ENCODE measurements at regions not wholly inside any gene's neighbourhood (a gene's known extent, or its start where the extent isn't known, plus 50 kb on each side); places are given as distances from the start of the nearest gene placed in this dataset.

- no peak for DNase-seq (ENCODE audit: low read depth in 1 of 2, low spot score in 1 of 2)
- H3K4me3 ChIP-seq (replicated peaks; ENCODE audit: insufficient read depth, low read length), result no peak overlapping the region
- TF ChIP-seq, protein P1, sequence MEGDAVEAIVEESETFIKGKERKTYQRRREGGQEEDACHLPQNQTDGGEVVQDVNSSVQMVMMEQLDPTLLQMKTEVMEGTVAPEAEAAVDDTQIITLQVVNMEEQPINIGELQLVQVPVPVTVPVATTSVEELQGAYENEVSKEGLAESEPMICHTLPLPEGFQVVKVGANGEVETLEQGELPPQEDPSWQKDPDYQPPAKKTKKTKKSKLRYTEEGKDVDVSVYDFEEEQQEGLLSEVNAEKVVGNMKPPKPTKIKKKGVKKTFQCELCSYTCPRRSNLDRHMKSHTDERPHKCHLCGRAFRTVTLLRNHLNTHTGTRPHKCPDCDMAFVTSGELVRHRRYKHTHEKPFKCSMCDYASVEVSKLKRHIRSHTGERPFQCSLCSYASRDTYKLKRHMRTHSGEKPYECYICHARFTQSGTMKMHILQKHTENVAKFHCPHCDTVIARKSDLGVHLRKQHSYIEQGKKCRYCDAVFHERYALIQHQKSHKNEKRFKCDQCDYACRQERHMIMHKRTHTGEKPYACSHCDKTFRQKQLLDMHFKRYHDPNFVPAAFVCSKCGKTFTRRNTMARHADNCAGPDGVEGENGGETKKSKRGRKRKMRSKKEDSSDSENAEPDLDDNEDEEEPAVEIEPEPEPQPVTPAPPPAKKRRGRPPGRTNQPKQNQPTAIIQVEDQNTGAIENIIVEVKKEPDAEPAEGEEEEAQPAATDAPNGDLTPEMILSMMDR (IDR thresholded peaks at IDR 0.05; ENCODE audit: insufficient read depth, low read length), result no peak
- TF ChIP-seq POLR2AphosphoS5 (IDR thresholded peaks at IDR 0.05; ENCODE audit: low read depth), result no peak
- TF ChIP-seq GABPA (IDR thresholded peaks at IDR 0.05; ENCODE audit: low read depth), result no peak
- TF ChIP-seq, protein P2, sequence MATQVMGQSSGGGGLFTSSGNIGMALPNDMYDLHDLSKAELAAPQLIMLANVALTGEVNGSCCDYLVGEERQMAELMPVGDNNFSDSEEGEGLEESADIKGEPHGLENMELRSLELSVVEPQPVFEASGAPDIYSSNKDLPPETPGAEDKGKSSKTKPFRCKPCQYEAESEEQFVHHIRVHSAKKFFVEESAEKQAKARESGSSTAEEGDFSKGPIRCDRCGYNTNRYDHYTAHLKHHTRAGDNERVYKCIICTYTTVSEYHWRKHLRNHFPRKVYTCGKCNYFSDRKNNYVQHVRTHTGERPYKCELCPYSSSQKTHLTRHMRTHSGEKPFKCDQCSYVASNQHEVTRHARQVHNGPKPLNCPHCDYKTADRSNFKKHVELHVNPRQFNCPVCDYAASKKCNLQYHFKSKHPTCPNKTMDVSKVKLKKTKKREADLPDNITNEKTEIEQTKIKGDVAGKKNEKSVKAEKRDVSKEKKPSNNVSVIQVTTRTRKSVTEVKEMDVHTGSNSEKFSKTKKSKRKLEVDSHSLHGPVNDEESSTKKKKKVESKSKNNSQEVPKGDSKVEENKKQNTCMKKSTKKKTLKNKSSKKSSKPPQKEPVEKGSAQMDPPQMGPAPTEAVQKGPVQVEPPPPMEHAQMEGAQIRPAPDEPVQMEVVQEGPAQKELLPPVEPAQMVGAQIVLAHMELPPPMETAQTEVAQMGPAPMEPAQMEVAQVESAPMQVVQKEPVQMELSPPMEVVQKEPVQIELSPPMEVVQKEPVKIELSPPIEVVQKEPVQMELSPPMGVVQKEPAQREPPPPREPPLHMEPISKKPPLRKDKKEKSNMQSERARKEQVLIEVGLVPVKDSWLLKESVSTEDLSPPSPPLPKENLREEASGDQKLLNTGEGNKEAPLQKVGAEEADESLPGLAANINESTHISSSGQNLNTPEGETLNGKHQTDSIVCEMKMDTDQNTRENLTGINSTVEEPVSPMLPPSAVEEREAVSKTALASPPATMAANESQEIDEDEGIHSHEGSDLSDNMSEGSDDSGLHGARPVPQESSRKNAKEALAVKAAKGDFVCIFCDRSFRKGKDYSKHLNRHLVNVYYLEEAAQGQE (IDR thresholded peaks at IDR 0.05; ENCODE audit: insufficient replicate concordance, low read depth), result no peak
- no peak for TF ChIP-seq SPI1 (IDR thresholded peaks at IDR 0.05; ENCODE audit: borderline replicate concordance, low read depth)
- H3K27me3 ChIP-seq (ENCODE audit: insufficient read depth, poor library complexity, severe bottlenecking), result no peaks in the 10 kb centered on the region
- H3K27ac ChIP-seq (replicated peaks), result no peak overlapping the region
Measured at GRCh38 chr6:113258771-113259170, 598.4 kb upstream of the MARCKS start.

GRCh38 chr6:113271437-113271836 is 585.7 kb upstream of the MARCKS start:
- TF ChIP-seq POLR2AphosphoS5 (IDR thresholded peaks at IDR 0.05; ENCODE audit: low read depth) (no peak), GABPA (IDR thresholded peaks at IDR 0.05; ENCODE audit: low read depth) (no peak), SPI1 (IDR thresholded peaks at IDR 0.05; ENCODE audit: borderline replicate concordance, low read depth) (no peak)
- TF ChIP-seq, protein P2 (IDR thresholded peaks at IDR 0.05; ENCODE audit: insufficient replicate concordance, low read depth), result no peak
- TF ChIP-seq, protein P1 (IDR thresholded peaks at IDR 0.05; ENCODE audit: insufficient read depth, low read length), result no peak
- Histone ChIP-seq H3K4me3 (replicated peaks; ENCODE audit: insufficient read depth, low read length) (no peak overlapping the region), H3K27ac (replicated peaks) (no peak overlapping the region), H3K27me3 (ENCODE audit: insufficient read depth, poor library complexity, severe bottlenecking) (no peaks in the 10 kb centered on the region)
- no peak for DNase-seq (ENCODE audit: low read depth in 1 of 2, low spot score in 1 of 2)

GRCh38 chr6:113276601-113277000 is 580.5 kb upstream of the MARCKS start:
- H3K27me3 ChIP-seq (ENCODE audit: insufficient read depth, poor library complexity, severe bottlenecking), result no peaks in the 10 kb centered on the region
- no peak for TF ChIP-seq POLR2AphosphoS5 (IDR thresholded peaks at IDR 0.05; ENCODE audit: low read depth)
- TF ChIP-seq, protein P2 (IDR thresholded peaks at IDR 0.05; ENCODE audit: insufficient replicate concordance, low read depth), result no peak
- no peak for TF ChIP-seq SPI1 (IDR thresholded peaks at IDR 0.05; ENCODE audit: borderline replicate concordance, low read depth)
- TF ChIP-seq GABPA (IDR thresholded peaks at IDR 0.05; ENCODE audit: low read depth), result no peak
- TF ChIP-seq, protein P1 (IDR thresholded peaks at IDR 0.05; ENCODE audit: insufficient read depth, low read length), result no peak
- no peak overlapping the region for H3K27ac ChIP-seq (replicated peaks)
- no peak overlapping the region for H3K4me3 ChIP-seq (replicated peaks; ENCODE audit: insufficient read depth, low read length)
- DNase-seq (ENCODE audit: low read depth in 1 of 2, low spot score in 1 of 2), result no peak
